ENCODE measurements at regions not wholly inside any gene's neighbourhood (a gene's known extent, or its start where the extent isn't known, plus 50 kb on each side); places are given as distances from the start of the nearest gene placed in this dataset.

DNA sequence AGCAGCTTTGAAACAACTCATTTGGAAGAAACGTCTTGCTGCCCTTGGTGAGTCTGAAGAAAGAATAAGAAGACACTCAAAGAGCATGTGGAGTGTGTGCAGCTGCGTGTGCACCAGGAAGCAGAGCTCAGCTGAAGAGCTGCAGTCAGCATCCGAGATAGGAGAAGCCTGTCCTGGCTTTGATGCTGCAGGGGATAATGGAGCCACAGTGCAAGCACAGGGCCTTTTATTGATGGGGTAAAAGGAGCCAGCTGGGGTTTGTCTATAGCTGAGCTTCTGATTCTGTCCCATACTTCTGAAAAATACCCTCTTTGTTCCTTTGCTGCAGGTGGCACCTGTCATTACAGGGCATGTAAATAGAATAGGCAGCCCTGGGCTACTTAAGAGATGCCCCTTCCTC is 375.7 kb upstream of the ZNF462 start:
- TF ChIP-seq CTCF (IDR thresholded peaks at IDR 0.05) (no peak), POLR2A (IDR thresholded peaks at IDR 0.05) (no peak)

All from heart left ventricle (tissue), 13 donors.